Nephron (organoid): ENCODE measurements at regions not wholly inside any gene's neighbourhood (a gene's known extent, or its start where the extent isn't known, plus 50 kb on each side); places are given as distances from the start of the nearest gene placed in this dataset.
A peak's percentile ranks its signal among the peaks of the same experiment; 100 is the strongest.

ENCODE experiments used
- H3K27ac Mint-ChIP-seq, 3 experiments: 2 replicates each; pipeline ENCODE4 v1.8.0; 2020; ENCODE audit warnings: mixed read lengths in 3 of 3, mild to moderate bottlenecking in 2 of 3, moderate library complexity in 1 of 3
- H3K27me3 Mint-ChIP-seq: 2 replicates; pipeline ENCODE4 v1.8.0; 2021; ENCODE audit warnings: low read depth, mild to moderate bottlenecking, moderate library complexity, mixed read lengths
- H3K36me3 Mint-ChIP-seq: 2 replicates; pipeline ENCODE4 v1.8.0; 2020; ENCODE audit warnings: low read depth, mixed read lengths
- H3K4me1 Mint-ChIP-seq: 2 replicates; pipeline ENCODE4 v1.8.0; 2020; ENCODE audit warnings: mixed read lengths
- H3K4me3 Mint-ChIP-seq, 3 experiments: 2 replicates each; pipeline ENCODE4 v1.8.0; 2020; ENCODE audit warnings: mild to moderate bottlenecking in 3 of 3, mixed read lengths in 3 of 3, moderate library complexity in 2 of 3
- H3K9me3 Mint-ChIP-seq: 2 replicates; pipeline ENCODE4 v1.8.0; 2020; ENCODE audit warnings: mixed read lengths
- CTCF ChIP-seq, 3 experiments: fragments of 200-600 bp; sonication (generic); IDR thresholded peaks; one replicate each; pipeline ENCODE4 v1.5.0; 2021; ENCODE audit warnings: antibody characterized with exemption in 3 of 3; ENCODE audit not compliant: unreplicated experiment in 3 of 3

GRCh38 chr1:79375352-79375751, 368.8 kb upstream of the ADGRL4 start:
- TF ChIP-seq CTCF (IDR thresholded peaks at IDR 0.05; ENCODE audit: unreplicated experiment in 3 of 3): no peak
- H3K36me3 Mint-ChIP-seq: no peaks in the 10 kb centered on the region
- H3K27ac Mint-ChIP-seq: no peak overlapping the region
- H3K9me3 Mint-ChIP-seq: peaks cover 4% of the 10 kb centered on the region
- no peaks in the 10 kb centered on the region for H3K27me3 Mint-ChIP-seq
- H3K4me1 Mint-ChIP-seq: peaks cover 4% of the 10 kb centered on the region
- H3K4me3 Mint-ChIP-seq: no peak overlapping the region

- H3K9me3 Mint-ChIP-seq: peaks cover 4% of the 10 kb centered on the region
- no peak overlapping the region for H3K27ac Mint-ChIP-seq
- H3K4me3 Mint-ChIP-seq: no peak overlapping the region
- H3K27me3 Mint-ChIP-seq: no peaks in the 10 kb centered on the region
- TF ChIP-seq CTCF (IDR thresholded peaks at IDR 0.05; ENCODE audit: unreplicated experiment in 3 of 3): no peak
- peaks cover 4% of the 10 kb centered on the region for H3K4me1 Mint-ChIP-seq
- H3K36me3 Mint-ChIP-seq: no peaks in the 10 kb centered on the region
Measured at GRCh38 chr1:79374397-79374796, 367.9 kb upstream of the ADGRL4 start.

- Mint-ChIP-seq H3K4me3 (no peak overlapping the region), H3K27ac (no peak overlapping the region), H3K36me3 (no peaks in the 10 kb centered on the region), H3K9me3 (peaks cover 4% of the 10 kb centered on the region), H3K27me3 (no peaks in the 10 kb centered on the region), H3K4me1 (peaks cover 4% of the 10 kb centered on the region)
- no peak for TF ChIP-seq CTCF (IDR thresholded peaks at IDR 0.05; ENCODE audit: unreplicated experiment in 3 of 3)
Measured at GRCh38 chr1:79373481-79374125, 367.1 kb upstream of the ADGRL4 start.

- Mint-ChIP-seq H3K9me3 (peaks cover 4% of the 10 kb centered on the region), H3K4me1 (peaks cover 4% of the 10 kb centered on the region), H3K27me3 (no peaks in the 10 kb centered on the region), H3K36me3 (no peaks in the 10 kb centered on the region), H3K4me3 (no peak overlapping the region), H3K27ac (peak overlapping the region; percentile 8 to 61 (median 15))
- no peak for TF ChIP-seq CTCF (IDR thresholded peaks at IDR 0.05; ENCODE audit: unreplicated experiment in 3 of 3)
Measured at GRCh38 chr1:79371802-79372201, 365.3 kb upstream of the ADGRL4 start.

GRCh38 chr1:79369091-79369490, 362.6 kb upstream of the ADGRL4 start:
- no peak overlapping the region for H3K4me3 Mint-ChIP-seq
- H3K27me3 Mint-ChIP-seq: no peaks in the 10 kb centered on the region
- H3K9me3 Mint-ChIP-seq: peaks cover 4% of the 10 kb centered on the region
- no peak for TF ChIP-seq CTCF (IDR thresholded peaks at IDR 0.05; ENCODE audit: unreplicated experiment in 3 of 3)
- H3K4me1 Mint-ChIP-seq: peaks cover 4% of the 10 kb centered on the region
- H3K36me3 Mint-ChIP-seq: no peaks in the 10 kb centered on the region
- no peak overlapping the region for H3K27ac Mint-ChIP-seq

- H3K36me3 Mint-ChIP-seq: no peaks in the 10 kb centered on the region
- H3K9me3 Mint-ChIP-seq: no peaks in the 10 kb centered on the region
- H3K4me3 Mint-ChIP-seq: no peak overlapping the region
- H3K27me3 Mint-ChIP-seq: peaks cover 3% of the 10 kb centered on the region
- TF ChIP-seq CTCF (IDR thresholded peaks at IDR 0.05; ENCODE audit: unreplicated experiment in 3 of 3): no peak
- H3K4me1 Mint-ChIP-seq: peaks cover 12% of the 10 kb centered on the region
- H3K27ac Mint-ChIP-seq: no peak overlapping the region
Measured at GRCh38 chr1:79364896-79365295, 358.4 kb upstream of the ADGRL4 start.
